ENCODE measurements at regions not wholly inside any gene's neighbourhood (a gene's known extent, or its start where the extent isn't known, plus 50 kb on each side); places are given as distances from the start of the nearest gene placed in this dataset.

- TF ChIP-seq CTCF (IDR thresholded peaks at IDR 0.05) (no peak), POLR2A (IDR thresholded peaks at IDR 0.05) (no peak), EP300 (IDR thresholded peaks at IDR 0.05) (no peak)
Observed at GRCh38 chr2:81247648-81248047, 943.1 kb upstream of the LRRTM1 start.
